ENCODE measurements at regions not wholly inside any gene's neighbourhood (a gene's known extent, or its start where the extent isn't known, plus 50 kb on each side); places are given as distances from the start of the nearest gene placed in this dataset.

DNA sequence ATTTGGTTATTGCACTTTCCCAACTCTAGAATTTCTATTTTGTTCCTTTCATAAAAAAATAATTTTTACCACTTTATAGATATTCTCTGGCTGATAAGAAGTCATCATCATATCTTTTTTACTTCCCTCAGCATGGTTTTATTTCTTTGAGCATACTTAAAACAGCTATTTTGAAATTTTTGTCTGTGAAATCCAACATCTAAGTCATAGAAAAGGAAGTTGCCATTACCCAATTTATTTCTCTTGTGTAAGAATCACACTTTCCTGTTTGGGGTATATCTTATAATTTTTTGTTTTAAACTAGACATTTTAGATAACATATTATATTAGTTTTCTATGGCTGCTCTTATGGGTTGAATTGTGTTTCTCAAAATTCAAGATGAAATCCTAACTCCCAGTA lies 400.2 kb upstream of the OR4E1 start:
- no peak for TF ChIP-seq RFX5 (IDR thresholded peaks at IDR 0.05; ENCODE audit: low read depth, low read length)
- no peak for TF ChIP-seq NFE2L2 (IDR thresholded peaks at IDR 0.05; ENCODE audit: low read depth, low read length)
- no peak for TF ChIP-seq RCOR1 (IDR thresholded peaks at IDR 0.05; ENCODE audit: insufficient replicate concordance, low read length)
- TF ChIP-seq, protein P1, sequence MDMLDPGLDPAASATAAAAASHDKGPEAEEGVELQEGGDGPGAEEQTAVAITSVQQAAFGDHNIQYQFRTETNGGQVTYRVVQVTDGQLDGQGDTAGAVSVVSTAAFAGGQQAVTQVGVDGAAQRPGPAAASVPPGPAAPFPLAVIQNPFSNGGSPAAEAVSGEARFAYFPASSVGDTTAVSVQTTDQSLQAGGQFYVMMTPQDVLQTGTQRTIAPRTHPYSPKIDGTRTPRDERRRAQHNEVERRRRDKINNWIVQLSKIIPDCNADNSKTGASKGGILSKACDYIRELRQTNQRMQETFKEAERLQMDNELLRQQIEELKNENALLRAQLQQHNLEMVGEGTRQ (IDR thresholded peaks at IDR 0.05; ENCODE audit: low read depth, low read length) = no peak
- TF ChIP-seq BHLHE40 (IDR thresholded peaks at IDR 0.05; ENCODE audit: low read depth, low read length) = no peak
- TF ChIP-seq SMC3 (IDR thresholded peaks at IDR 0.05; ENCODE audit: low read depth, low read length) = no peak
- TF ChIP-seq MXI1 (IDR thresholded peaks at IDR 0.05; ENCODE audit: borderline replicate concordance, low read depth, low read length) = no peak
- no peak for TF ChIP-seq CEBPB (IDR thresholded peaks at IDR 0.05; ENCODE audit: low read depth, low read length)
- no peak for TF ChIP-seq MAZ (IDR thresholded peaks at IDR 0.05; ENCODE audit: borderline replicate concordance, low read depth, low read length)
- TF ChIP-seq, protein P2, sequence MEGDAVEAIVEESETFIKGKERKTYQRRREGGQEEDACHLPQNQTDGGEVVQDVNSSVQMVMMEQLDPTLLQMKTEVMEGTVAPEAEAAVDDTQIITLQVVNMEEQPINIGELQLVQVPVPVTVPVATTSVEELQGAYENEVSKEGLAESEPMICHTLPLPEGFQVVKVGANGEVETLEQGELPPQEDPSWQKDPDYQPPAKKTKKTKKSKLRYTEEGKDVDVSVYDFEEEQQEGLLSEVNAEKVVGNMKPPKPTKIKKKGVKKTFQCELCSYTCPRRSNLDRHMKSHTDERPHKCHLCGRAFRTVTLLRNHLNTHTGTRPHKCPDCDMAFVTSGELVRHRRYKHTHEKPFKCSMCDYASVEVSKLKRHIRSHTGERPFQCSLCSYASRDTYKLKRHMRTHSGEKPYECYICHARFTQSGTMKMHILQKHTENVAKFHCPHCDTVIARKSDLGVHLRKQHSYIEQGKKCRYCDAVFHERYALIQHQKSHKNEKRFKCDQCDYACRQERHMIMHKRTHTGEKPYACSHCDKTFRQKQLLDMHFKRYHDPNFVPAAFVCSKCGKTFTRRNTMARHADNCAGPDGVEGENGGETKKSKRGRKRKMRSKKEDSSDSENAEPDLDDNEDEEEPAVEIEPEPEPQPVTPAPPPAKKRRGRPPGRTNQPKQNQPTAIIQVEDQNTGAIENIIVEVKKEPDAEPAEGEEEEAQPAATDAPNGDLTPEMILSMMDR (conservative IDR thresholded peaks at IDR 0.05; ENCODE audit: low read depth, low read length) = no peak
- no peaks in the 10 kb centered on the region for H3K4me1 ChIP-seq (ENCODE audit: control insufficient read depth, insufficient read depth, low read length)
- no peak overlapping the region for H3K27ac ChIP-seq (ENCODE audit: insufficient read depth, low read length)
- no peak overlapping the region for H3K14ac ChIP-seq (replicated peaks; ENCODE audit: low read depth, low read length)
- H2BK5ac ChIP-seq (ENCODE audit: low read depth, low read length, poor library complexity, severe bottlenecking) = no peak overlapping the region
- intact Hi-C loops (cut with micrococcal nuclease) = no loop called here
- no peaks in the 10 kb centered on the region for H3K9me1 ChIP-seq (ENCODE audit: insufficient read depth, low read length)
- H2BK120ac ChIP-seq (ENCODE audit: low read depth, low read length) = no peak overlapping the region
- DNase-seq (no peak), ATAC-seq (ENCODE audit: low read depth) (no peak)
- H3K18ac ChIP-seq (ENCODE audit: low read depth, low read length) = no peak overlapping the region
- no peaks in the 10 kb centered on the region for H3K79me1 ChIP-seq (ENCODE audit: low read depth in 1 of 2, low read length in 2 of 2)
- H3K9me3 ChIP-seq (ENCODE audit: control insufficient read depth, insufficient read depth, low read length) = no peaks in the 10 kb centered on the region
- ChIA-PET POLR2A (ENCODE audit: unreplicated experiment) (no interaction called here), CTCF (no interaction called here)
- no peak overlapping the region for H2BK15ac ChIP-seq (ENCODE audit: low read depth, low read length)
- H4K8ac ChIP-seq (ENCODE audit: low read depth in 2 of 2, low read length in 2 of 2) = no peak overlapping the region
- no peak overlapping the region for H3K9ac ChIP-seq (ENCODE audit: low read depth, low read length)
- in situ Hi-C loops (cut with MboI; ENCODE audit: low sequenced_read_pairs) = no loop called here
- H3K4me2 ChIP-seq (ENCODE audit: low read depth, low read length) = no peak overlapping the region
- H3K36me3 ChIP-seq (ENCODE audit: control insufficient read depth, insufficient read depth, low read length) = no peaks in the 10 kb centered on the region
- no peaks in the 10 kb centered on the region for H4K20me1 ChIP-seq (ENCODE audit: insufficient read depth, low read length)
- no TSS peak for BruUV-seq (replicated peaks)
- no peak overlapping the region for H3K4ac ChIP-seq (ENCODE audit: low read depth, low read length)
- no peak overlapping the region for H2BK20ac ChIP-seq (ENCODE audit: low read depth, low read length)
- H3K56ac ChIP-seq (ENCODE audit: extremely low read depth, insufficient read depth, low read length) = no peak overlapping the region
- dilution Hi-C loops (cut with HindIII; ENCODE audit: low sequenced_read_pairs, unreplicated experiment) = no loop called here
- H4K91ac ChIP-seq (ENCODE audit: insufficient read depth, low read depth, low read length) = no peak overlapping the region
- H2AK5ac ChIP-seq (ENCODE audit: low read depth, low read length) = no peak overlapping the region
- no peak overlapping the region for H3K23ac ChIP-seq (ENCODE audit: low read depth, low read length)
- H3K27me3 ChIP-seq (ENCODE audit: control insufficient read depth, insufficient read depth, low read length) = peaks cover 5% of the 10 kb centered on the region
- no peak overlapping the region for H4K5ac ChIP-seq (ENCODE audit: low read depth, low read length)
- H3K4me3 ChIP-seq (ENCODE audit: insufficient read depth, low read depth, low read length) = no peak overlapping the region
- H2AK9ac ChIP-seq (replicated peaks; ENCODE audit: low read depth, low read length, poor library complexity) = no peak overlapping the region
- H2AFZ ChIP-seq (replicated peaks; ENCODE audit: low read length, poor library complexity) = no peak overlapping the region

All from IMR-90 (cell line).